ENCODE measurements at regions not wholly inside any gene's neighbourhood (a gene's known extent, or its start where the extent isn't known, plus 50 kb on each side); places are given as distances from the start of the nearest gene placed in this dataset.

DNA sequence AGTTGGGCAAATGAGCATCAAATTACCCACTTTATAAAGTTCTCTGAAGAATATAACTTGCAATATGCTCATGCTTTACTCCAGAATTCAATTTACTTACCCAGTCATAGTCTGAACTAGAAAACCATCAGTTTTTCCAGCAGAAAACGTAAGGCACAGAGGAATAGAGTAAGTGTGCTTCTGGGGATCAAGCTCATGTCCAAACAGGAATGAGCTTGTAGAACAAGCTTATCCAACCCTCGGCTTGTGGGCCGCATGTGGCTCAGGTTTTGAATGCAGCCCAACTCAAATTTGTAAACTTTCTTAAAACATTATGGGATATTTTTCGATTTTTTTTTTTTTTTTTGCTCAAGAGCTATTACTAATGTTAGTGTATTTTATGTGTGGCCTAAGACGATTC lies 308.5 kb upstream of the KLF12 start:
- no peak for DNase-seq (ENCODE audit: low read depth)
- no peak for TF ChIP-seq CTCF (conservative IDR thresholded peaks at IDR 0.05; ENCODE audit: low read depth, low read length)
- no peak overlapping the region for H3K4me3 ChIP-seq (ENCODE audit: low read length)

GRCh38 chr13:74438901-74439300 lies 304.7 kb upstream of the KLF12 start:
- no peak for TF ChIP-seq CTCF (conservative IDR thresholded peaks at IDR 0.05; ENCODE audit: low read depth, low read length)
- DNase-seq (ENCODE audit: low read depth), result no peak
- H3K4me3 ChIP-seq (ENCODE audit: low read length), result no peak overlapping the region

DNA sequence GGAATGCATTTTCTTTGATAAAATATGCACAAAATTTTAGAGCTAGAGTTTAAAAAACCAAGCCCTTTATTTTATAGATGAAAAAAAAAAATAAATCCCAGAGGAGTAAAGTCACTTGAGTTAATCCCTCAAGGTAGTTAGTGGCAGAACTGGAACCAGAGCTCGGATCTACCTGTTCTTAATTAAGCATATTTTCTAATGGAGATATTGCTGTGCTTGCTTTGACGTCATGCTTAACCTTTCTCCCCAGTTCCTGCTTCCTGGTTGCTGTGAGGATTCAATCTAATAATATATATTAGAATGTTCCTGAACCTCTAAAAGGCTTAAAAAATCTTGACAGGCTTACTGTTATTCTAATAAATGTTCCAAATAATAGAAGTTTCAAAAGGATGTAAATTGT lies 300.6 kb upstream of the KLF12 start:
- TF ChIP-seq CTCF (conservative IDR thresholded peaks at IDR 0.05; ENCODE audit: low read depth, low read length), result no peak
- DNase-seq (ENCODE audit: low read depth), result no peak
- H3K4me3 ChIP-seq (ENCODE audit: low read length), result no peak overlapping the region

GRCh38 chr13:74424455-74424854 lies 290.3 kb upstream of the KLF12 start:
- TF ChIP-seq CTCF (conservative IDR thresholded peaks at IDR 0.05; ENCODE audit: low read depth, low read length), result no peak
- H3K4me3 ChIP-seq (ENCODE audit: low read length), result no peak overlapping the region
- DNase-seq (ENCODE audit: low read depth), result no peak

GRCh38 chr13:74423434-74423833 lies 289.2 kb upstream of the KLF12 start:
- no peak for TF ChIP-seq CTCF (conservative IDR thresholded peaks at IDR 0.05; ENCODE audit: low read depth, low read length)
- no peak overlapping the region for H3K4me3 ChIP-seq (ENCODE audit: low read length)
- DNase-seq (ENCODE audit: low read depth), result no peak

DNA sequence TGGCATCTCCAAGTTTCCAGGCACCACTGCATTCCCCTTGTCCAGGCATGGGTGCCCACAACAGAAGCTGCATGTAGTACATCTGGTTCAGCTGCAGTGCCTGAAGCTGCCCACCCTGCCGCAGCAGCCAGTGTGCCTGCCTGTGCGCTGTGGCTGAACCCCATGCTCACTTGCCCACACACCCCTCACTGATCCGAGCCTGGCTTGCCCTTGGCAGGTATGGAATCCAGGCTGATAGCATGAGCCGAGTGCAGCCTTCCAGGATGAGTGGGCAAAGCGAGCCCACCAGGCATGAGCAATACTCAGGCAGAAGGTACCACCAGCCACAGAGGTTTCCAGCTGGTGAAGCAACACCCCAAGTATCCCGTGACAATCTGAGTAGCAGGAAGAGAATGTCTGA lies 280.3 kb upstream of the KLF12 start:
- DNase-seq (ENCODE audit: low read depth), result no peak
- no peak overlapping the region for H3K4me3 ChIP-seq (ENCODE audit: low read length)
- no peak for TF ChIP-seq CTCF (conservative IDR thresholded peaks at IDR 0.05; ENCODE audit: low read depth, low read length)

DNA sequence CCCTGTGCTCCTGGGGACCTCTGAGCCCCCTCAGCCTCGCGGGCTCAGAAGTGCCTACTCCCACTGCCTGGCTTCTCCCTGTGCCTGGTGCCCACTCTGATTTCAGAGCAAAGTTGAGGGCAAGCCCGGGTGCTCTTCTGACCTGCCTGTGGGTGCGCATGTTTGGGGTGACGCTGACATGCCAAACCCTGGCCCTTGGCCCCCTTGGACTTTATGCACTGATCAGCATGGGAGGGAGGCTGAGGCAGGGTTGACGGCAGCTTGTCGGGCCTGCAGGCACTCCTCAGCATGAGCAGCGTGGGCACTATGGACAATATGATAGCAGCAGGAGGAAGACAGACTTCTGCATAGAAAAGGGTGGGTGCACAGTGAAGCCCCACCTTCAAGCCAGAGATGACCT lies 279.3 kb upstream of the KLF12 start:
- TF ChIP-seq CTCF (conservative IDR thresholded peaks at IDR 0.05; ENCODE audit: low read depth, low read length), result no peak
- DNase-seq (ENCODE audit: low read depth), result no peak
- no peak overlapping the region for H3K4me3 ChIP-seq (ENCODE audit: low read length)

Measured in retinal pigment epithelial cell (primary cell).